LNCaP clone FGC (cell line): ENCODE measurements at regions not wholly inside any gene's neighbourhood (a gene's known extent, or its start where the extent isn't known, plus 50 kb on each side); places are given as distances from the start of the nearest gene placed in this dataset.

ENCODE experiments used
- DNase-seq: peaks from one replicate; pipeline ENCODE4 v3.0.0-alpha.2; 2011; ENCODE audit warnings: low read depth
- H3K4me3 ChIP-seq: 2 replicates; pipeline ENCODE4 v1.5.1; 2011; ENCODE audit warnings: mild to moderate bottlenecking, low read depth, low read length, control low read depth
- CTCF ChIP-seq: IDR thresholded peaks from 2 replicates; pipeline ENCODE4 v1.5.1; 2012; ENCODE audit warnings: mild to moderate bottlenecking; ENCODE audit not compliant: control insufficient read depth, insufficient read depth; ENCODE audit errors: extremely low read depth

GRCh38 chrX:148135738-148136137 is 154.6 kb downstream of the FMR1NB start:
- DNase-seq: no peak
- no peak for TF ChIP-seq CTCF
- no peak overlapping the region for H3K4me3 ChIP-seq

- no peak for TF ChIP-seq CTCF
- H3K4me3 ChIP-seq: no peak overlapping the region
- DNase-seq: no peak
These were observed 165.0 kb downstream of the FMR1NB start for GRCh38 chrX:148146121-148146520.

- no peak for TF ChIP-seq CTCF
- DNase-seq: no peak
These were observed 175.8 kb downstream of the FMR1NB start for GRCh38 chrX:148156986-148157385.

GRCh38 chrX:148159796-148160195 is 178.7 kb downstream of the FMR1NB start:
- no peak for DNase-seq
- no peak overlapping the region for H3K4me3 ChIP-seq
- TF ChIP-seq CTCF: no peak

More at GRCh38 chrX:148156986-148157385, 175.8 kb downstream of the FMR1NB start:
- no peak overlapping the region for H3K4me3 ChIP-seq

GRCh38 chrX:148161701-148162100 is 180.6 kb downstream of the FMR1NB start:
- no peak overlapping the region for H3K4me3 ChIP-seq
- no peak for DNase-seq
- TF ChIP-seq CTCF: no peak

- H3K4me3 ChIP-seq: no peak overlapping the region
- TF ChIP-seq CTCF: no peak
- no peak for DNase-seq
These were observed 204.5 kb downstream of the FMR1NB start for GRCh38 chrX:148185631-148186030.

- DNase-seq: no peak
- H3K4me3 ChIP-seq: no peak overlapping the region
- no peak for TF ChIP-seq CTCF
These were observed 211.4 kb downstream of the FMR1NB start for GRCh38 chrX:148192547-148192946.
